BE2C (cell line): ENCODE measurements at regions not wholly inside any gene's neighbourhood (a gene's known extent, or its start where the extent isn't known, plus 50 kb on each side); places are given as distances from the start of the nearest gene placed in this dataset.

ENCODE experiments used
- DNase-seq: peaks from one replicate; pipeline ENCODE4 v3.0.0-alpha.2; 2020
- H3K27me3 ChIP-seq: fragments of 250-450 bp; sonication (Bioruptor Pico); 2 replicates; pipeline ENCODE4 v1.5.1; 2020; ENCODE audit warnings: mild to moderate bottlenecking
- H3K36me3 ChIP-seq: fragments of 250-450 bp; sonication (Bioruptor Pico); 2 replicates; pipeline ENCODE4 v1.5.1; 2020; ENCODE audit warnings: mild to moderate bottlenecking
- H3K4me1 ChIP-seq: fragments of 250-450 bp; sonication (Bioruptor Pico); 2 replicates; pipeline ENCODE4 v1.5.1; 2020
- H3K4me3 ChIP-seq: 2 replicates; pipeline ENCODE4 v1.5.1; 2011; ENCODE audit warnings: low read depth, low read length
- H3K9me3 ChIP-seq: fragments of 250-450 bp; sonication (Bioruptor Pico); 2 replicates; pipeline ENCODE4 v1.5.1; 2020
- CTCF ChIP-seq: IDR thresholded peaks from 2 replicates; pipeline ENCODE4 v1.5.1; 2012; ENCODE audit warnings: mild to moderate bottlenecking, low read depth, low read length

- Histone ChIP-seq H3K9me3 (no peaks in the 10 kb centered on the region), H3K27me3 (no peaks in the 10 kb centered on the region), H3K4me1 (no peaks in the 10 kb centered on the region), H3K36me3 (no peaks in the 10 kb centered on the region), H3K4me3 (no peak overlapping the region)
- no peak for TF ChIP-seq CTCF
- no peak for DNase-seq
These were observed 1416.6 kb upstream of the MIR17HG start for GRCh38 chr13:89930861-89931260.

- Histone ChIP-seq H3K4me1 (no peaks in the 10 kb centered on the region), H3K36me3 (no peaks in the 10 kb centered on the region), H3K9me3 (no peaks in the 10 kb centered on the region), H3K4me3 (no peak overlapping the region), H3K27me3 (no peaks in the 10 kb centered on the region)
- no peak for TF ChIP-seq CTCF
- no peak for DNase-seq
These were observed 1414.6 kb upstream of the MIR17HG start for GRCh38 chr13:89932902-89933301.

GRCh38 chr13:89936256-89936655 is 1411.2 kb upstream of the MIR17HG start:
- no peaks in the 10 kb centered on the region for H3K9me3 ChIP-seq
- DNase-seq, result no peak
- H3K4me1 ChIP-seq, result no peaks in the 10 kb centered on the region
- H3K27me3 ChIP-seq, result no peaks in the 10 kb centered on the region
- no peak for TF ChIP-seq CTCF
- H3K4me3 ChIP-seq, result no peak overlapping the region
- H3K36me3 ChIP-seq, result no peaks in the 10 kb centered on the region

GRCh38 chr13:89937420-89937819 is 1410.1 kb upstream of the MIR17HG start:
- no peak for TF ChIP-seq CTCF
- no peaks in the 10 kb centered on the region for H3K27me3 ChIP-seq
- no peaks in the 10 kb centered on the region for H3K36me3 ChIP-seq
- no peaks in the 10 kb centered on the region for H3K9me3 ChIP-seq
- no peak overlapping the region for H3K4me3 ChIP-seq
- DNase-seq, result no peak
- no peaks in the 10 kb centered on the region for H3K4me1 ChIP-seq

- TF ChIP-seq CTCF, result no peak
These were observed 1407.1 kb upstream of the MIR17HG start for GRCh38 chr13:89940383-89940782.

GRCh38 chr13:89943139-89943538 is 1404.3 kb upstream of the MIR17HG start:
- DNase-seq, result no peak
- no peaks in the 10 kb centered on the region for H3K4me1 ChIP-seq
- no peak overlapping the region for H3K4me3 ChIP-seq
- no peaks in the 10 kb centered on the region for H3K27me3 ChIP-seq
- TF ChIP-seq CTCF, result no peak
- no peaks in the 10 kb centered on the region for H3K36me3 ChIP-seq
- H3K9me3 ChIP-seq, result no peaks in the 10 kb centered on the region

More at GRCh38 chr13:89940383-89940782, 1407.1 kb upstream of the MIR17HG start:
- H3K9me3 ChIP-seq, result no peaks in the 10 kb centered on the region
- no peak overlapping the region for H3K4me3 ChIP-seq
- no peaks in the 10 kb centered on the region for H3K36me3 ChIP-seq
- no peaks in the 10 kb centered on the region for H3K27me3 ChIP-seq
- no peaks in the 10 kb centered on the region for H3K4me1 ChIP-seq
- no peak for DNase-seq
